HG03159 (cell line): ENCODE measurements at regions not wholly inside any gene's neighbourhood (a gene's known extent, or its start where the extent isn't known, plus 50 kb on each side); places are given as distances from the start of the nearest gene placed in this dataset.

Source experiments
- ATAC-seq: cut with Tn5 transposase; IDR thresholded peaks from one replicate; pipeline ENCODE4 v1.9.1; 2021; ENCODE audit warnings: mild to moderate bottlenecking, moderate library complexity; ENCODE audit not compliant: unreplicated experiment

DNA sequence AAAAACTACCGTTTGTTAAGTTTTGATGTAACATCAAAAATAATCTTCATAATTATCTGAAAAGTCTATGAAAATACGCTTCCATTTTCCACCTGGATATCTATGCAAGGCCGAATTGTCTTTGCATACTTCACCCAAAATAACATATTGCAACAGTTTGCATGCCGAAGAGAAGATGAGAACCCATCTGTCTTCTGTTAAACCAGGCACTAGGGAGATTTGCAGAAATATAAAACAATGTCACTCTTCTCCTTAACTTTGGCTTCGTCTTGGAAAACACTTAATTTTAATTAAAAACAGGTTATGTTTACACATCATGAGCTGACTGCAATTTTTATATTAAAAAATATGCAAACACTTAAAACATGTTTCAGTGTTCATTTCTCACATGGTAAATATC lies 1325.8 kb downstream of the TBC1D22A start:
- no peak for ATAC-seq

DNA sequence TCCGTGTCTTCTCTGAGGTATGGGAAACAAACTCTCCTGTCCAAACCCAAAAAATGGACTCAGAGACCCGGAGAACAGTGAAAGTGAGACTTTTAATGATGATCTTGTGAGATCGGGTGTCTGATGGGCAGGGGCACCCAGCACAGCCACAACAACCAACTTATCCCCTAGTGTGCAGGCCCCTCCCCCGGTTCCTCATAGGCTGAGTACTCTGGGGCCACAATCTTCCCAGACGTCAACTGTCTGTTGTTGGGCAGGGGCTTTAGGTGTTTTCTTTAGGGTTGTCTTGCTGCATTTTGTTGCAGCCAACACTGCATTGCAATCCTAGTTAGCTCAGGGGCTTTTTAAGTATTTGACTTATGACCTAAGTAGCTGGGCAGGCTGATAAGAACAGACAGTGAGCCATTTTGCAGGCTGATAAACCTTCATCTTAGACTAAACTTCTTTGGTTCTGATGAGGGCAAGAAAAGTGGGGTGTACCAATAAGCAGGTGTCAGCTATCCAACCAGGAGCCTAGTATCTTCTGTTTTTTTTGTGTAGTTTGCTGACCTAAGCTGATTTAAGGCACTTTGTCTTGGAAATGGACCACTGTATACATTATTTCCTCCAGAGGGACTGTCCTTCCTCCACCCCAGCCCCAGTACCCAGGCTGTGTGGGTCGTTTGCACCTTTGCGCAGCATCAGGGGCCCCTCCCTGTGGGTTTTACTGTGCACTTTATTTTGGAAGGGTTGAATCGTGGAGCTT lies 1323.6 kb downstream of the TBC1D22A start:
- ATAC-seq: no peak

- no peak for ATAC-seq
These were observed 1322.2 kb downstream of the TBC1D22A start for GRCh38 chr22:48084729-48085050.

GRCh38 chr22:48084041-48084728 lies 1321.7 kb downstream of the TBC1D22A start:
- no peak for ATAC-seq

DNA sequence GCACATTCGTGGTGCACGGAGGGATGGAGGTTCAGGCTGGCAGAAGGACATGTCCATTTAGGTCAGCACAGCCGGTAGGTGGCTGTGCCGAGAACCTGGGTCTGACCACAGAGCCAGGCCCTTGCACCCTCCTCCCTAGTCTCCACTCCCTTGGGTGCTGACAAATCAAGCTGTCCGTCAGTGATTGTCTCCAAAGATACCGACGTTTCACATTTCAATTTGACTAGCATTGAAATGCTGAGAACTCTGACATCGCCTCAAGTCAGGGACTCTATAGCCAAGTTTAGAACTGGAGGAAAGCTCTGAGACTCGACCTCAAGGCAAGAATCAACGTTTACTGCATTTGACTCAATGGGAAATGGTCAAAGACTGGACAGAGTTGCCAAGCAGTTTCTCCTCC lies 1321.1 kb downstream of the TBC1D22A start:
- ATAC-seq: no peak

GRCh38 chr22:48082284-48082683 lies 1319.8 kb downstream of the TBC1D22A start:
- ATAC-seq: no peak

DNA sequence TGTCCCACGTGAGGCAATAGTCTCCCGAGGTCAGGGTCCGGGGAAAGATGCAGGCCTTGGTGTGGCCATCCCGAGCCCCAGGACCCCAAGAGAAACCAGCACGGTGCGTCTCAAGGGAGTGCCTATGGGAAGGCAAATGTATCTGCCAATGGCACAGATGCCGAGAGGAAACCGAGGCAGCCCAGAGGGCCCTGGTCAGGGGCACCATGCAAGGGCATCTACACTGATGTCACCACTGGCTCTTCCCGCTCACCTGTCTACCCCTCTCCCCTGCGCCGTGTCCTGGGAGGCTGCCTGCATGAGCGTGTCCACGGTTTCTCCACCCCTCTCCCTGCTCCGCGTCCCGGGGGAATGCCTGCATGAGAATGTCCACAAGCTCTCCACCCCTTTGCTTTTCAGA lies 1318.8 kb downstream of the TBC1D22A start:
- ATAC-seq: no peak

DNA sequence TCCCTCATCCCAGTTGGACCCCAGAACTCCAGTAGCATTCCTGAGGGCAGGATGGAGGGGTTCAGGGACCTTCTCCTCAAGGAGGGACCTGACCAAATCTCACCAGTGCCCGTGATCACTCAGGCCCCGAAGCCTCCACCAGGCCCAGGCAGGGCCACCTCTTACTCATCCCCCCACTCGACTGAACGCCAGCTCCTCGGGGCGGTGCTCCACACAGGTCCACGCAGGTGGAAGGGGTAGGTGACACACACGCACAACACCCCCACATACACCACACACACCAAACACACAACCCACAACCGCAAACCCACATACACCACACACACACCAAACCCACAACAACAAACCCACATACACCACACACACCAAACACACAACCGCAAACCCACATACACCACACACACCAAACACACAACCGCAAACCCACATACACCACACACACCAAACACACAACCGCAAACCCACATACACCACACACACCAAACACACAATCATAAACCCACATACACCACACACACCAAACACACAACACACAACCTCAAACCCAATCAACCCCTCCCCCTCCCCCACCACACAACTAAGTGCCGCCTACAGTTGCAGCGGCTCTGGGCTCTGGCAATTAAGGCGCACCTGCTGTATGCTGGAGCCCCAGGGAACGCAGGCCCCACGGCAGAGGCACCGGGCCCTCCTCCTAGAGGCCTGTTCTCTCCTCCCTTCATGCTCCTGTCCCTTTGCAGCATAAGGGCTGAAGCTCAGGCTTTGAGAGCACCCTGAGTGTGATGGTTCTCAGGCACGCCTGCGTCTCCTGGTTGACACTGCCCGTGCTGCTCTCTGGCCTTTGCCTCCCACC lies 1318.1 kb downstream of the TBC1D22A start:
- no peak for ATAC-seq

GRCh38 chr22:48079505-48080290 lies 1317.2 kb downstream of the TBC1D22A start:
- no peak for ATAC-seq

DNA sequence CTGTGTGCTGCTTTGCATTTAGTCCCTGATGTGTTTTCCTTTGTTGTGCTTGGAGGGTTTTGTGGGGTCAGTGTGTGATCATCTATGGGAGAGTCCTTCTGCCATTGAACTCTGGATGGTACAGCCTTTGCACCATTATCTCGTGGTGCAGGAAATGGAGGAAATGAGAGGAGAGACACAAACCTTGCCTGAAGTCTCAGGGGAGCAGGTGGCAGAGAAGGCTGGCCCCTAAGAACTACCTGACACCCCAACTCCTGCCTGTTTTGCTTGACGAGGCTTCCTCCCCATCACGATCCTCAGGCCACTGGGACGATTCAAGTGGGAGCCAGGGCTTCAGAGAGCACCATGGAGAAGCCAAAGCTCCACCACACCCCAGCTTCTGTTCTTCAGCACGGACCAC lies 1316.4 kb downstream of the TBC1D22A start:
- no peak for ATAC-seq

DNA sequence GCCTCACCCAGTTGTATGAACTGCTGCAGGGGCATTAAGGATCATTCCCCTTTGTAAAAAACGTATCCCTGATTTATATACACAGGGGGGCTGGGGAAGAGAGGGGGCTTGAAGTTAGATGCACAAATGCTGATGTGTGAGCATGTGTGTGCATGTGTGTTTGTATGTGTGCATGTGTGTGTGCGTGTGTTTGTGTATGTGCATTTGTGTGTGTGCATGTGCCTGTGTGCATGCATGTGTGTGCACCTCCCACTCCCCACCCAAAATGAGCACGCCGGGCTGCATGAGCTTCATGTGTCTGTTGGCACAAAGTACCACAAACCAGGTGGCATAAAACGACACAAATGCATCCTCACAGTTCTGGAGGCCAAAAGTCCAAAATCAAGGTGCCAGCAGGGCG lies 1315.2 kb downstream of the TBC1D22A start:
- ATAC-seq: no peak

DNA sequence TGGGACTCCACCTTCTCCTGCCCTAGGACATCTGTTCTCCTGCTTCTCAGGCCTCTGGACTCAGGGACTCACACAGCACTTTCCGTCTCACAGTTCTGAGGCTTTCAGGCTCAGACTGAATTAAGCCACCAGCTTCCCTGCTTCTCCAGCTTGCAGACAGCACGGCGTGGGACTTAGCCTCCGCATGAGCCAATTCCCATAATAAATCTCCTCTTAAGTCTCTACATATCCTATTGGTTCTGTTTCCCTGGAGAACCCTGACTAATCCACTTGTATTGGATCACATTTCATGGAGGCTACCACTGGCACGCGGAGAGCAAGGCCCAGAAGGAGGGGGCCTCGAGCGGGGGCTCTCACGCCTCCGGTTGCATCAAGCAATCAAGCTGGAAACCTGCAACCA lies 1313.6 kb downstream of the TBC1D22A start:
- ATAC-seq: no peak

DNA sequence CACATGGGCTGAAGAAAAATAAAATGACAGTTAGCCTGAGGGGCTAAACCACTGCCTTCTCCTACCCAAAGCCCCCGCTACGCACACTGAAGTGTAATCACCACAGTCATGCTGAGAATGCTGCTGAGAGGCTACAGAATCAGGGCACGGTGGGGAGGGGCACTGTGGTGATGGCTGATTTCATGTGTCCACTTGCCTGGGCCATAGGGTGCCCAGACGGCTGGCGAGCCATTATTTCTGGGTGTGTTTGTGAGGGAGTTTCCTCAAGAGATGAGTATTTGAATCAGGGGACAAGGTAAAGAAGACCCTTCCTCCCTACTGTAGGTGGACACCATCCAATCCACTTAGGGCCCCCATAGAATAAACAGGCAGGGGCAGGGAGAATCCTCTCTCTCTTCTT lies 1313.2 kb downstream of the TBC1D22A start:
- no peak for ATAC-seq

- ATAC-seq: no peak
These were observed 1310.3 kb downstream of the TBC1D22A start for GRCh38 chr22:48072777-48073176.

DNA sequence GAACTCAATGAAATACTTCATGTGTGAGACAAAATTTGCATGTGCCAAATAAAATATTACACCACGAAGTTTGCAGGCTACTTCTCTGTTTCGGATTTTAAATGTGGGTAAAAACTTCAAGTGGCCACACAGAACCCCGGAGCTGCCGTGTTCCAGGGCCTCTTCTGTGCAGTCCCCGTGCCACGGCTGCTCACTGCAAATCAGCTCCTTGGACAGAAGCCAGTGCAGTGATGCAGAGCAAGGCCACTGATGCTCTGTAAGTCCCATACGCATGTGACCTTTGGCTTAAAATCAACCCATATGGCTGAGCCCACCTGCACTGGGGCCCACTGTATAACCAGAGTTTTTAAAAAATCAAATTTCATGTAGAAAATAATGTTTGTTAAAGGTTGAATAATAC lies 1309.4 kb downstream of the TBC1D22A start:
- ATAC-seq: no peak

GRCh38 chr22:48071305-48071704 lies 1308.9 kb downstream of the TBC1D22A start:
- ATAC-seq: no peak

DNA sequence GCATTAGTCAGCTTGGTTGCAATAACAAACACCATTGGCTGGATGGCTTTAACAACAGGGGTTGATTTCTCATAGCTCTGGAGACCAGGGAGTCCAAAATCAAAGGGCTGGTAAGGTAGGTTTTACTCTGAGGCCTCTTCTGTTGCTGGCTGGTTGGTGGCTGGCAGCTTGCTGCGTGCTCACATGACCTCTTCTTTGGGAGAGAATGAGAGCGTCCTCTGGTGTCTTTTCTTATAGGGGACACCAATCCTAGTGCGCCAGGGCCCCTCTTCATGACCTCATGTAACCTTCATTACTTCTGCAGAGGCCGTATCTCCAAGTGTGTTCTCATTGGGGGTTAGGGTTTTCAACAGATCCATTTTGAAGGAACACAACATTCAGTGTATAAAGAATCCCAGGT lies 1308.3 kb downstream of the TBC1D22A start:
- no peak for ATAC-seq

- no peak for ATAC-seq
These were observed 1307.6 kb downstream of the TBC1D22A start for GRCh38 chr22:48070083-48070482.

GRCh38 chr22:48069256-48069655 lies 1306.8 kb downstream of the TBC1D22A start:
- ATAC-seq: no peak

DNA sequence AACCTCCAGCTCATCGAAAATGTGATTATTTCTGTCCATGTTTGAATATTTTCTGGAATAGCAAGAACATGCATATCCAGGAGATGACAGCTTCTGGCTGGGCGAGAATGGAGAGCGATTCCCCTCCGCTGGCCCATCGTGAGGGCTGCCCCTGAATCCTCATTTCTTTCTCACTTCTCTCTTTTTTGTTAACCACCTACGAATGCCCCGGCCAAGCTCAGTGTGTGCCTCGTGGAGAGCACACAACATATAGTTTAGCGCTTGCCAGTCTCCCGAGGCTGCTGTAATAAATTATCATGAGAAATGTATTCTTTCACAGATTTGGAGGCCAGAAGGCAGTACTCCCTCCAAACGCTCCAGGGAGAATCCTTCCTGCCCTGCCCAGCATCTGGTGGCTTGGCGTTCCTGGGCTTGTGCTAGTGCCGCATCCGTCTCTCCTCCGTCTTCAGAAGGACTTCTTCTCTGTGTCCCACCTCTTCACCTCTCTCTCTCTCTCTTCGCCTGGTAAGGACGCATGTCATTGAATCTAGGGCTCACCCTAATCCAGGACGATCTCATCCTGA lies 1306.0 kb downstream of the TBC1D22A start:
- ATAC-seq: no peak

DNA sequence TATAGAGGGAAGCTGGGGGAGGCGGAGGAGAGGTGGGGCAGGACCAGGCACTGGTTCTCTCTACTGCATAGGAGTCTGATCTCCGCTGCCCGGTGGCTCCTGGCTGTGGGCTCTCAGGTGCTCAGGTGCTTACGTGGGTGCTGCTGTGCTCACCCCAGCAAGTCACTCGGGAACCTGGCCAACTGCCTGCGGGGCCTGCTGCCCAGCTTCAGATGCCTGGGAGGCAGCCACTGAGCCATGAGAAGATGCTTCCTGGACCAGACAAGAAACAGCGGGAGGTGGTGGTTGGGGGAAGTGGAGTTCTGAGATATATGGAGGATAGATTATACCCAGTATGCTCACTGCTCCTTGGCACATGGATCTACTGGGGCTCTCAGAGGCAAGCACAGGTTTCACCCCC lies 1303.4 kb downstream of the TBC1D22A start:
- no peak for ATAC-seq
